HL-60 (cell line): ENCODE measurements at regions not wholly inside any gene's neighbourhood (a gene's known extent, or its start where the extent isn't known, plus 50 kb on each side); places are given as distances from the start of the nearest gene placed in this dataset.

Experiments used
- CTCF ChIP-seq: IDR thresholded peaks from one replicate; pipeline ENCODE4 v1.5.1; 2011; ENCODE audit warnings: low read length, control low read depth, inconsistent platforms; ENCODE audit not compliant: insufficient read depth
- GABPA ChIP-seq: IDR thresholded peaks from 2 replicates; pipeline ENCODE4 v1.6.1; 2012; ENCODE audit warnings: low read depth
- POLR2AphosphoS5 ChIP-seq: IDR thresholded peaks from 2 replicates; pipeline ENCODE4 v1.6.1; 2012; ENCODE audit warnings: low read depth

- TF ChIP-seq CTCF = no peak
- no peak for TF ChIP-seq POLR2AphosphoS5
- TF ChIP-seq GABPA = no peak
Observed at GRCh38 chr3:116842254-116842957, 132.8 kb downstream of the TUSC7 start.
